GM19025 (cell line): ENCODE measurements at regions not wholly inside any gene's neighbourhood (a gene's known extent, or its start where the extent isn't known, plus 50 kb on each side); places are given as distances from the start of the nearest gene placed in this dataset.

Experiments used
- ATAC-seq: cut with Tn5 transposase; IDR thresholded peaks from one replicate; pipeline ENCODE4 v1.9.1; 2021; ENCODE audit warnings: mild to moderate bottlenecking, low read depth, moderate library complexity; ENCODE audit not compliant: unreplicated experiment

DNA sequence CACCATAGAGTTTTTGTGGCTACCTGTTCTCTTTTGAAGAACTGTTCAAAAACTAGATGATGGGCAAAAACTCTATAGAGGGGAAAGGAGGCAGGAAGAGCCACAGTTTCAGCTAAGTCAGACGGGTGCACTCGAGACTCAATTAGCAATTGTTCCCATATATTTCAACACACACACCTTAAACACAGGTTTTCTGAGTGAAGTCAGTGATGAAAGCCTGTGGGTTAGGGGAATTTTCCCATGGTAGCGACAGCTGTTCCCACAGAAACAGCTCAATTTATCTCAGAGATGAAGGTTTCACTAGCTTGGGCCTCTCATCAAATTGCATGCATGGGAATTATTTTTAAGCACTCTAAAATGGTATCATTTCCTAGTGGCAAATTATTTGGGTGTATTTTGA, 143.4 kb downstream of the ZIC5 start:
- no peak for ATAC-seq

GRCh38 chr13:99827011-99827772, 144.4 kb downstream of the ZIC5 start:
- ATAC-seq: no peak

GRCh38 chr13:99823961-99824360, 147.6 kb downstream of the ZIC5 start:
- ATAC-seq: no peak

DNA sequence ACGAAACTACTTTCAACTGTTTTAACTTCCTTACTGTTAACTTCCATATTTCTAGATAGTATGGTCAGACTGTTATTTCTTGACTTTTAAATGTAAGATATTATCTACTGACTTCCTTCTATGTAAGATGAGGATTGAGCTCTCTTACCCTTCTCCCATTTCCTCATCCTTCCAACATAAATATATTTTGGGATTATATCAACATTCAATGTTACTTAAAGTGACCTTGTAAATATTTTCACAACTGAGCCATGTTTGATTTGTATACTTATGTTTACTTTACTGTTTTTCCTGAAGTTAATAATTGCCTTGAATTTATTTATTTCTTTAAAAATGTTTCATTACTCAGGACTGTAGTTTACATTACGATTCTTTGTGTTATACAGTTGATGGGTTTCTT, 148.7 kb downstream of the ZIC5 start:
- no peak for ATAC-seq

- ATAC-seq: no peak
Observed at GRCh38 chr13:99821741-99822140, 149.8 kb downstream of the ZIC5 start.

DNA sequence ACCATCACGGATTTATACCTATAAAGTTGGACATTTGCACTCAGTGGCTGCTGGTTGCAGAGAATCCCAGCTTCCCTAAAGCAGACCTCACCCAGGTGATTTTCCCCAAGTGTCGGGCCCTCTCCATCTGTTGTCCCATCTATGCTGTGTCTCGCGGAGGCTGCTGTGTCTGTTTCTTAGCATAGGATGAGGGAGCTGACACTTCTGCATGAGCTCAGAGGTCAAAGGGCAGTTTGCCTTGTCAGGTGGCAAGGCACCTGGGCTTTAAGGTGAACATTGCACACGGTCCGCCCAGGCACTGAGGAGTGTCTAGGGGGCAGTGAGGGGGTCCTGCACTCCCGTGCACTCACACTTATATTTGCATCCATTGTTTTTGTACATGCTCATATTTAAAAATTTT, 151.6 kb downstream of the ZIC5 start:
- no peak for ATAC-seq

- ATAC-seq: no peak
Observed at GRCh38 chr13:99816321-99816720, 155.2 kb downstream of the ZIC5 start.

GRCh38 chr13:99813336-99814095, 158.1 kb downstream of the ZIC5 start:
- ATAC-seq: no peak

DNA sequence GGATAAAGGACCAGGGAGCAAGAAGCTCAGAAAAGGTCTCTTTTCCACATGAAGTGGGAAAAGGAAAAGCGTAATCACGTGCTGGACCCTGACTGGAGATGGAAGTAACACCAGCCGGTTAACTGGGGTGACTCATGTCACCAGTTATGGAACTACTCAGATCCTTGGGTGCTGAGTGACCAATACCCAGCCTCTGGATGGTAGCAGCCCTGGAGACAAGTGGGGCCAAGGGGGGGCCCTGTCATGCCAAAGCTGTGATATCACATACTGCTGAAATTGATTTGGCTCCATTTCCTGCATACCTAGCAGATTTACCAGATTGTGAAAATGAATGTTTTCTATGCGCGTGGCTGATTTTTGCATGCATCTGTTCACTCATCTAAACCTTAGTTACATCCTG, 158.9 kb downstream of the ZIC5 start:
- no peak for ATAC-seq

DNA sequence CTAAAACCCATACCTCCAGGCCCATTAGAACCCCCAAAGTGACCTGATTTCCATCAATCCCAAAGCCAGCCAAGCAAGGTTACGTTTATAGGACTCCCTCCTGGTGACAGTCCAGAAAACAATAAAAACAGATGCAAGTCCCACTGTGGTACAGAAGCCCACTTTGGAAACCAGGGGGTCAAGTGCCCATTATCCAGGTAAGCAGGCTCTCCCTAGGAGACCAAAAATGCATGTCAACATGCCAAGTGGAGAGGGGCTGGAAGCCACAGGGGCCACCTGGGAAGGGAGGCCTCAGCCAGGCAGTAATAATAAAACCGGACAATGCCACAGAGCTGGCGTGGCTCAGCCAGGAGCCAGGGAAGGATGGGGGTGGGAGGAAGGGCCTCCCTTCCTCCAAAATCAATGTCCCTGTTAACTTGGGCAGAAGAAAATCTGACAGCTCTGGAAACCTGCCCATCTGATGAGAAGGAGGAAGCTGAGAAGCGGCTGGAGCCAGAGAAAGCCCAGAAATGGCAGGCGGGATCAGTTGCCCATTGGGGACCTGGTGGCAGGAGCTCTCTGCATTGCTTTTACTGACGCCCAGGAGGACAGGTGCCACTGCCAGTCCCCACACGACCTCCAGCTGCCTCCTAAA, 160.4 kb downstream of the ZIC5 start:
- ATAC-seq: no peak

DNA sequence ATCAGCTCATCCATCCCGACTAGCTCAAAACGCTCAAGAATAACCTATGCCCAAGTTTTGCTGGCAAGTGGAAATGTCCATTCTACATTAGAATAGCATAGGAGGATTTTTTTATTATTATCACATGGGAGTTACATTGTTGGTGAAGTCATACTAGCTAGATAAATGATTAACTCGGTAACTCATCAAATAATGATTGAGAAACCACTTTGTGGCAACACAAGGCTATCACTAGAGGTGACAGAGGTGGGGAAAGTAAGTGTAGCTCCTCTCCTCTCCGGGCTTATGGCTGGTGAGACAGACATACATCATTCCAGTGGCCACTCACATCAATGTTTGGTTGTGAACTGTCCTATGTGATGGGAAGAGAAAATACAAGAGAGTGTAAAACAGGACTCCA, 161.6 kb downstream of the ZIC5 start:
- no peak for ATAC-seq

- no peak for ATAC-seq
Observed at GRCh38 chr13:99809496-99809895, 162.1 kb downstream of the ZIC5 start.

GRCh38 chr13:99808786-99809185, 162.8 kb downstream of the ZIC5 start:
- no peak for ATAC-seq

- no peak for ATAC-seq
Observed at GRCh38 chr13:99806671-99807070, 164.9 kb downstream of the ZIC5 start.

- no peak for ATAC-seq
Observed at GRCh38 chr13:99805361-99805760, 166.2 kb downstream of the ZIC5 start.

DNA sequence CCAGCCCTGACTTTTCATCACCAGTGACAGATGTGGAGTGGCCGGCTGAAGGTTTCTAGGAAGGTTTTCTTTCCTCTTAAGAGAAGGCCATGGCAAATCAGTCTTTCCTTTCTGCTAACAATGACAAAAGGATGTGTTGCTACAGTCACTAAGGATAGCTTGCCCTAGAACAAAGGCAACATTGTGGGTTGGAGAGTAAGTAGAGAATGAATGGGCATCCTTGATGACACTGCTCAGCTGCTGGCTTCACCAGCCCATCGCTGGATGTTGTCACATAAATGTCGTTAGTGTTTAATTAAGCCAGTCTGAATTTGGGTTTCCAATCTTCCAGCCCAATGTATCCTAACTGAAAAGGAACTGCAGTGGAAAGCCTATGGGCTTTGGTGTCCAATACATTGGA, 168.4 kb downstream of the ZIC5 start:
- no peak for ATAC-seq

DNA sequence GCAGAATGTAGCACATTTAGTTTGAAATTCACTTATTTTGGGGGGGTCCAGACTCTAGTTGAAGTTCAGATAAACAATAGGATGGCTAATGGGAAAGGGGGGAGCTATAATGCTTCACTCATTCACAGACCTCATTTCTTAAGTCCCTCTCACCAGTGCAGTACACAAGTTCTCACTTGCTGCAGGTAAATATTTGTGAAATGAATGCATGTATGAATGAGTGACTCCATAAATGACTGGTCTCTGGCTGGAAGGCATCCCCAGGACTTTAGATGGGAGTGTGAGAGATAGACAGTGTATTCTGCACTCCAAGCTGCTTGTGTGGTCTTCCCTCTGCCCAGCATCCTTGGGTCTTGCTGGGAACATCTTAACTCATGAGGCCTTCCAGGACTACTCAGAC, 169.2 kb downstream of the ZIC5 start:
- ATAC-seq: no peak

DNA sequence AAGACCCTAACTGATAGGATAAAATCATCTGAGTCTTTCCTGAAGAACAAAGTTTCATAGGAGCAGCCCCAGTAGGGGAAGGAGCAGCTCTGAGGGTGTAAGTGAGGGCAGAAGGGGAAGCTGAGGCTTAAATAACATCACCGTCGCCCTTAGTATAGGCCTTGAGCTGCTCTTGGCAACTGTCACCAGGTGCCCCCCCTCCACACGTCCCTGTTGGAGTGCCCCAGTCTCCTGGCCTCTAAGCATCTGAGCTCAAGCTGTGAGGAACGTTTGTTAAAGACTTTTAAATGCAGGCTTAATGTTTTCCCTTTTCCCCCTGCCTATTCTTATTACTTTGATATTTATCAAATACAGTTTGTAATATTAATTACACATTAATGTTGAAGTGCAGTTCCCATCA, 170.6 kb downstream of the ZIC5 start:
- ATAC-seq: no peak

DNA sequence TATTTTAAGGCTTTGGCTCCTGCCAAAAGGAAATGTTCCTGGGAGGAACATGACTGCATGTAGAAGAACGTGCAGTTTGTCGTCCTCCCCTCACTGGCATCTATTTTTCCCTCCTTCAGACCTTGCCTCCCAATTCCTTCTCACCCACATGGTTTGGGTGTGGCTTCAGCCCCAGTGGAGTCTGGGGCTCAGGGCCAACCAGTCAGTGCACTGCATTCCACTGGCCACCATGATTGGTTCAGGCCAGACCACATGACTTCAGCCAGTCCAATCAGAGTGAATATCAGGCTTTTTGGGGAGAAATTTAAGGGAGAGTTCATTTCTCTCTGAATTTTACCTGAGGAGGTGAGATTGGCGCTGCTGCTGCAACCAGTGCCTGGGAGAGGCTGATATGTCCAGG, 171.6 kb downstream of the ZIC5 start:
- ATAC-seq: no peak

DNA sequence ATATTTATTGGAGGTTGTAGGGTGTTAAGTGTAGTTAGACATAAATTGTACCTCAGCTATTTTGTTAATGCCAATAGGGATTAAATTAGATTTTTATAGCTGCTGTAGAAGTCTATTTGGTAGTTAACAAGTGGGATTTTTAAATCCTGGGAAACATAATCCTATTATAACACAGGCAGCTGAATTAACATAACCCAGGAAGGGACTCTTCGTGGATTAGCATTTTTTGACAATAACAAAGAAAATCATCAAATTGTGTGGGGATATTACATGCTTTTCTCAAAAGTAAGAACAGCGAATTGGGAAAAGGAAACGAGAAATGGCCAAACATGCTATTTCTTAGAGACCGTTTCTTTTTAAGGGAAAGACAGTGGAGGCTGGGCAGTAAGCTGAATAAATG, 172.8 kb downstream of the ZIC5 start:
- ATAC-seq: no peak

DNA sequence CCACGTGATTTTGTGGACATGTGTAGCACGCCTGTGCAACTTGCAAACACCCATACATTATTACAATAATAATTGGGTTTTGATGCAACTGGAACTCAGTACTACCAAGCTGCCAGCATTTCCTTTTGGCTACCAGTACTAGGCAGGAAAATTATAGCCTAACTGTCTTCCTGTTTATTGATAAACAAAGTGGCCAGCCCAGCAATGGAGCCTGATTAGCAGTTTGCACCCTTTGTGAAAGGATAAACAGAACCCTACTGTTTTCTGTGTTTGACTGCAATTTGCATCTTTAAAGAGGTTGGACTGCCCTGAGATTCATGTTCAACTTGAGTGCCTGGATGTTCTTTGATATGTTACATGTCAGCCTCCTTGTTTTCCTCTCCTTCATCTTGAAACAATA, 173.9 kb downstream of the ZIC5 start:
- no peak for ATAC-seq
